ENCODE measurements at regions not wholly inside any gene's neighbourhood (a gene's known extent, or its start where the extent isn't known, plus 50 kb on each side); places are given as distances from the start of the nearest gene placed in this dataset.

DNA sequence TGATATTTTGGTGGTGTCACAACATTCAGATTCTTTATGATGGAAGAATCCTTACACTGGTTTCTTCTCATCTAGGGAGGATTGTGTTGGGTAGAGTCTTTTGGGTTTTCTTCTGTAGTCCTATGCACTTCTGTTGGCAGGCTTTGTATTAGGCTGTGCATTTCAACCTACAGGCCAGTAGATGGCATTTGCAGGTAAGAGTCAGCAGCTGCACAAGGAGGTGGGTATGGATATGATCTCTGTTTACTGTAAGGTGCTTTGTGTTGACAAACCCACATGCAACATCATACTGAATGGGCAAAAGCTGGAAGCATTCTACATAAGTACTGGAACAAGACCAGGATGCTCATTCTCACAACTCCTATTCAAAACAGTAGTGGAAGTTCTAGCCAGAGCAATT lies 656.8 kb downstream of the METTL4 start:
- TF ChIP-seq GABPA (IDR thresholded peaks at IDR 0.05; ENCODE audit: low read depth) (no peak), CTCF (IDR thresholded peaks at IDR 0.05; ENCODE audit: insufficient read depth, low read length) (peak; percentile 28), POLR2AphosphoS5 (IDR thresholded peaks at IDR 0.05; ENCODE audit: low read depth) (no peak), REST (IDR thresholded peaks at IDR 0.05; ENCODE audit: insufficient replicate concordance, low read depth) (no peak)

All from HL-60 (cell line).